PC-9 (cell line): ENCODE measurements at regions not wholly inside any gene's neighbourhood (a gene's known extent, or its start where the extent isn't known, plus 50 kb on each side); places are given as distances from the start of the nearest gene placed in this dataset.
"Not testable (repeated sequence)": the region's sequence is repeated elsewhere in the genome, so short reads cannot be mapped to it uniquely, and the experiment has no call there.

Source experiments
- EZH2 ChIP-seq: fragments of 200-600 bp; sonication (generic); IDR thresholded peaks from 2 replicates; pipeline ENCODE4 v1.8.0; 2017; ENCODE audit warnings: antibody characterized with exemption, low read depth
- TF ChIP-seq, protein P1 (sequence below): fragments of 200-600 bp; sonication (generic); conservative IDR thresholded peaks from 2 replicates; pipeline ENCODE4 v1.6.1; 2017; ENCODE audit warnings: mixed run types, antibody characterized with exemption, mild to moderate bottlenecking, moderate library complexity

DNA sequence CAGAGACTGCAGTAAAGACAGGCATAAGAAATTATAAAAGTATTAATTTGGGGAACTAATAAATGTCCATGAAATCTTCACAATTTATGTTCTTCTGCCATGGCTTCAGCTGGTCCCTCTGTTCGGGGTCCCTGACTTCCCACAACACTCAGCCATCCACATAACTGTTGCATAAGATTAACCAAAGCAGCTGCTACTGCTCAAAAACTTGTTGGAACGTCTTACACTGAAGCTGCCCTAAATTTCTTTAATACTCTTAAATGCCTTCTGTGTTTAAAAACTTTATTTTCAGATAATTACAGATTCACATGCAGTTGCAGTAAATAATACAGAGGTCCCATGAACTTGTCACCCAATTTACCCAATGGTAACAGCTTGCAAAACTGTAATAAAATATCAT is 193.1 kb upstream of the DTNA start:
- TF ChIP-seq, protein P1, sequence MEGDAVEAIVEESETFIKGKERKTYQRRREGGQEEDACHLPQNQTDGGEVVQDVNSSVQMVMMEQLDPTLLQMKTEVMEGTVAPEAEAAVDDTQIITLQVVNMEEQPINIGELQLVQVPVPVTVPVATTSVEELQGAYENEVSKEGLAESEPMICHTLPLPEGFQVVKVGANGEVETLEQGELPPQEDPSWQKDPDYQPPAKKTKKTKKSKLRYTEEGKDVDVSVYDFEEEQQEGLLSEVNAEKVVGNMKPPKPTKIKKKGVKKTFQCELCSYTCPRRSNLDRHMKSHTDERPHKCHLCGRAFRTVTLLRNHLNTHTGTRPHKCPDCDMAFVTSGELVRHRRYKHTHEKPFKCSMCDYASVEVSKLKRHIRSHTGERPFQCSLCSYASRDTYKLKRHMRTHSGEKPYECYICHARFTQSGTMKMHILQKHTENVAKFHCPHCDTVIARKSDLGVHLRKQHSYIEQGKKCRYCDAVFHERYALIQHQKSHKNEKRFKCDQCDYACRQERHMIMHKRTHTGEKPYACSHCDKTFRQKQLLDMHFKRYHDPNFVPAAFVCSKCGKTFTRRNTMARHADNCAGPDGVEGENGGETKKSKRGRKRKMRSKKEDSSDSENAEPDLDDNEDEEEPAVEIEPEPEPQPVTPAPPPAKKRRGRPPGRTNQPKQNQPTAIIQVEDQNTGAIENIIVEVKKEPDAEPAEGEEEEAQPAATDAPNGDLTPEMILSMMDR = not testable (repeated sequence)
- not testable (repeated sequence) for TF ChIP-seq EZH2
